ENCODE measurements at regions not wholly inside any gene's neighbourhood (a gene's known extent, or its start where the extent isn't known, plus 50 kb on each side); places are given as distances from the start of the nearest gene placed in this dataset.

DNA sequence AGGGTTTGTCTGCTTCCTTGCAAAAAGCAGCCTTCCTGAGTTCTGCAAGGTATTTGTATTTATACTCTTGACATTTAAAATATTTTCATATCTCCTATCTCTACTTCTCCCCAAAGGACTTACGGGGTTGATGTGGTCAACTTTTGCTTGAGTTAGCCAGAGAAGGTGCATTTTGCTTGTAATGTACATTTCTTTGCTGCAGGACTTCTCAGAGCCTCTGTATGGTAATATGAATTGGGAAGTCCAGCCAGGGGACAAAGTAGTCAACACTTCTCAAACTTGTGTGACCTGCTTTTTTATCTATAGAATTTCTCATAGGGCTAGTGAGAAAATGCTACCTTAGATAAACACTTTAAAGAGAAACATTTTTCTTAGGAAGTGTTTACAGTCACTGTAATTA, 148.2 kb upstream of the LRIG1 start:
- TF ChIP-seq POLR2A (IDR thresholded peaks at IDR 0.05) (no peak), EP300 (IDR thresholded peaks at IDR 0.05) (no peak)

Data from ovary (tissue), 1 donor.